ENCODE measurements at regions not wholly inside any gene's neighbourhood (a gene's known extent, or its start where the extent isn't known, plus 50 kb on each side); places are given as distances from the start of the nearest gene placed in this dataset.

DNA sequence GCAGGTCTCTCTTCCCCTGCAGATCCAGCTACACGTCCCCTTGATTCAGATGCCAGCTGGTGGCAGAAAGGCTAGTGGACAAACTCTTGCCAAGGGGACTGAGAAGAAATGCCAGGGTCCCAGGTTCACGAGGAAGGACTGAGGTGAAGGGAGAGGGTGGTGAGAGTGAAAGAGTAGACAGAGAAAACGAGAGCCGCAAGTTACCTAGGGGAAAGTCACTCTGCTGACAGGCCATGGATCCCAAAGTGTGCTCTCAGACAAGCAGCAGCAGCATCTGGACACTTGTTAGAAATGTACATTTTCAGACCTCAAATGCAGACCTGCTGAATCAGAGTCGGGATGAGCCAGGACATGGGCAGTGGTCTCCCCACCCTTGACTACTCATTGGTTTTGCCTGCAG lies 192.3 kb downstream of the FGFR2 start:
- TF ChIP-seq POLR2A (IDR thresholded peaks at IDR 0.05; ENCODE audit: extremely low read depth, insufficient read length) (no peak), MYC (IDR thresholded peaks at IDR 0.05; ENCODE audit: low read depth, low read length) (no peak), MAX (IDR thresholded peaks at IDR 0.05; ENCODE audit: low read depth, low read length) (no peak)
- TF ChIP-seq, protein P1, sequence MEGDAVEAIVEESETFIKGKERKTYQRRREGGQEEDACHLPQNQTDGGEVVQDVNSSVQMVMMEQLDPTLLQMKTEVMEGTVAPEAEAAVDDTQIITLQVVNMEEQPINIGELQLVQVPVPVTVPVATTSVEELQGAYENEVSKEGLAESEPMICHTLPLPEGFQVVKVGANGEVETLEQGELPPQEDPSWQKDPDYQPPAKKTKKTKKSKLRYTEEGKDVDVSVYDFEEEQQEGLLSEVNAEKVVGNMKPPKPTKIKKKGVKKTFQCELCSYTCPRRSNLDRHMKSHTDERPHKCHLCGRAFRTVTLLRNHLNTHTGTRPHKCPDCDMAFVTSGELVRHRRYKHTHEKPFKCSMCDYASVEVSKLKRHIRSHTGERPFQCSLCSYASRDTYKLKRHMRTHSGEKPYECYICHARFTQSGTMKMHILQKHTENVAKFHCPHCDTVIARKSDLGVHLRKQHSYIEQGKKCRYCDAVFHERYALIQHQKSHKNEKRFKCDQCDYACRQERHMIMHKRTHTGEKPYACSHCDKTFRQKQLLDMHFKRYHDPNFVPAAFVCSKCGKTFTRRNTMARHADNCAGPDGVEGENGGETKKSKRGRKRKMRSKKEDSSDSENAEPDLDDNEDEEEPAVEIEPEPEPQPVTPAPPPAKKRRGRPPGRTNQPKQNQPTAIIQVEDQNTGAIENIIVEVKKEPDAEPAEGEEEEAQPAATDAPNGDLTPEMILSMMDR (IDR thresholded peaks at IDR 0.05; ENCODE audit: low read depth, low read length): no peak
- no peak overlapping the region for H3K4me3 ChIP-seq (ENCODE audit: low read depth, low read length)
- no peak for DNase-seq (ENCODE audit: low read depth)

- no peak for DNase-seq (ENCODE audit: low read depth)
- no peak overlapping the region for H3K4me3 ChIP-seq (ENCODE audit: low read depth, low read length)
- TF ChIP-seq, protein P1 (IDR thresholded peaks at IDR 0.05; ENCODE audit: low read depth, low read length): no peak
- TF ChIP-seq POLR2A (IDR thresholded peaks at IDR 0.05; ENCODE audit: extremely low read depth, insufficient read length): no peak
- TF ChIP-seq MAX (IDR thresholded peaks at IDR 0.05; ENCODE audit: low read depth, low read length): no peak
- no peak for TF ChIP-seq MYC (IDR thresholded peaks at IDR 0.05; ENCODE audit: low read depth, low read length)
These were observed 191.3 kb downstream of the FGFR2 start for GRCh38 chr10:121406823-121407545.

DNA sequence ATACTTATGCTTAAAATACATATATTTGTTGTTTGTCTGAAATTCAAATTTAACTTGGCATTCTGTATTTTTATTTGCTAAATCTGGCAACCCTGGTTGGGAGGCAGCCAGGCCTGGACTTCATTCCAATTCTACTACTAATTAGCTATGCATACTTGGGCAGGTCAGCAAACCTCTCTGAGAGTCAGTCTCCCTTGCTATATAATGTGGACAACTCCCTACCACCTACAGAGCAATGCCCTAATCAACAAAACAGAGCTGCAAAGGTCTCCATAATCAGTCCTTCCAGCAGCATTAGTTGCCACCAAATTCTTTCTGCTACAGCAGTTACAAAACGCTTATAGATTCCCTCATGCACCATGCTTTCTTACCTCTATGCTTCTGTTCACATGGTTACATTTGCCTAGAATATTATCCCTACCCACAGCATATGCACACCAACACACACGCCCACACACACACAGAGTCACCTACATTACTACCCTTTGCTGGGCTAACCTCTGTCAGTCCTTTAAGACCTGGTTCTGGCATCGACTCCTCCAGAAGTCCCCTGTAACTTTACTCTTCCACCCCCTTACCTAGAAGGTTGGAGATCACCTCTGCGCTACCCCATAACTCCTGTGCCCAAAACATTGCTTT lies 188.7 kb downstream of the FGFR2 start:
- no peak for TF ChIP-seq MYC (IDR thresholded peaks at IDR 0.05; ENCODE audit: low read depth, low read length)
- TF ChIP-seq POLR2A (IDR thresholded peaks at IDR 0.05; ENCODE audit: extremely low read depth, insufficient read length): no peak
- no peak for TF ChIP-seq MAX (IDR thresholded peaks at IDR 0.05; ENCODE audit: low read depth, low read length)
- TF ChIP-seq, protein P1 (IDR thresholded peaks at IDR 0.05; ENCODE audit: low read depth, low read length): no peak
- H3K4me3 ChIP-seq (ENCODE audit: low read depth, low read length): no peak overlapping the region
- DNase-seq (ENCODE audit: low read depth): no peak

GRCh38 chr10:121411004-121411403 lies 187.2 kb downstream of the FGFR2 start:
- H3K4me3 ChIP-seq (ENCODE audit: low read depth, low read length): no peak overlapping the region
- no peak for DNase-seq (ENCODE audit: low read depth)
- TF ChIP-seq, protein P1 (IDR thresholded peaks at IDR 0.05; ENCODE audit: low read depth, low read length): no peak
- TF ChIP-seq MAX (IDR thresholded peaks at IDR 0.05; ENCODE audit: low read depth, low read length) (no peak), POLR2A (IDR thresholded peaks at IDR 0.05; ENCODE audit: extremely low read depth, insufficient read length) (no peak), MYC (IDR thresholded peaks at IDR 0.05; ENCODE audit: low read depth, low read length) (no peak)

- H3K4me3 ChIP-seq (ENCODE audit: low read depth, low read length): no peak overlapping the region
- no peak for DNase-seq (ENCODE audit: low read depth)
- TF ChIP-seq MYC (IDR thresholded peaks at IDR 0.05; ENCODE audit: low read depth, low read length): no peak
- TF ChIP-seq, protein P1 (IDR thresholded peaks at IDR 0.05; ENCODE audit: low read depth, low read length): no peak
- TF ChIP-seq POLR2A (IDR thresholded peaks at IDR 0.05; ENCODE audit: extremely low read depth, insufficient read length): no peak
- no peak for TF ChIP-seq MAX (IDR thresholded peaks at IDR 0.05; ENCODE audit: low read depth, low read length)
These were observed 184.3 kb downstream of the FGFR2 start for GRCh38 chr10:121413951-121414350.
